NCI-H2029 (cell line): ENCODE measurements at regions not wholly inside any gene's neighbourhood (a gene's known extent, or its start where the extent isn't known, plus 50 kb on each side); places are given as distances from the start of the nearest gene placed in this dataset.
A peak's percentile ranks its signal among the peaks of the same experiment; 100 is the strongest.
"Not testable (repeated sequence)": the region's sequence is repeated elsewhere in the genome, so short reads cannot be mapped to it uniquely, and the experiment has no call there.

ENCODE experiments used
- DNase-seq: peaks from one replicate; lab custom pipeline; 2025; lab: John Stamatoyannopoulos, UW

DNA sequence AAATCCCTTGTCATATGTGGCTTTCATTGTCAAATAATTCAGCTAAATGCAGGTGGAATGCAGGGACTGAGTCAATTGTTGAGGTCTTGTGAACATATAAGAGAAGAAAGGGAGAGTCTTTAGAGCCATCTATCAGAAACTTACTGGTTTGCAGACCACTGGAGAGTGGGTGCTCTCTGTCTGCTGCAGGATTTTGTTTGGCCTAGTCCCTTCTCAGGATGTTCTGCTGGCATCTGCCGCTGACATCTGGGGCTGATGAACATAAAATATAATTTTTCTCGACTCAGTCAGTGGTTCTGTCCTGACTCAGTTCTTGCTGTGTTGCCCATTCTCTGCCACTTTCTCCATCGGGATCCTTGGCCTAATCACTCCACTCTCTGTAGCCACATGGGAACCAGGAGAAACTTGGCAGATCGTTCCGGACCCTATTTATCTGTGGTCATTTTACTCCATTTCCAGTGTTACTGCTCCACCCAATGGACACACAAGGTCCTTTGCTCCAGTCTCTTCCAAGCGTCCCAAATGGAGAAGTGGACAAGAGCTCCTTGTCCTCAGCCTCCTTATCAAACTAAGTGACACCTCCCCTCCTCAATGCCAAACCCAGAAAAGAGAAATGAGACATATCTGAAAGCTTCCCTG lies 436.2 kb downstream of the FAT4 start:
- no peak for DNase-seq

DNA sequence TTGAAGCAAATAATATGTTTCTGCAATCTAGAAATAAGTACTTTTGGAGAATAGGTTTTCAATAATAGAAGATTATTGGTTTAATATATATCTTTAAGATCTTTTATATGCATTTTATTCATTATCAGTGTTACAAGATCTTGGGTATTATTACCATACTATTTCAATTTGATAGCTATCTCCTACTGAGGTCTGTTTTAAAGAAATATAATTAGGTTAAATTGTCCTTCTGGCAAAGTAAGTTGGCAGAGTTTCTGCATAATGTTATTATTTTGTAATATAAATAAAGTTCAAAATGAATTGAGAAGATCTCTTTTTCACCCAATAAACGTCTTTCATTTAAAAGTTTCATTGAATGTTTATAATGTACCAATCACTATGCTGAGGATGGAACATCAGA lies 443.7 kb downstream of the FAT4 start:
- no peak for DNase-seq

DNA sequence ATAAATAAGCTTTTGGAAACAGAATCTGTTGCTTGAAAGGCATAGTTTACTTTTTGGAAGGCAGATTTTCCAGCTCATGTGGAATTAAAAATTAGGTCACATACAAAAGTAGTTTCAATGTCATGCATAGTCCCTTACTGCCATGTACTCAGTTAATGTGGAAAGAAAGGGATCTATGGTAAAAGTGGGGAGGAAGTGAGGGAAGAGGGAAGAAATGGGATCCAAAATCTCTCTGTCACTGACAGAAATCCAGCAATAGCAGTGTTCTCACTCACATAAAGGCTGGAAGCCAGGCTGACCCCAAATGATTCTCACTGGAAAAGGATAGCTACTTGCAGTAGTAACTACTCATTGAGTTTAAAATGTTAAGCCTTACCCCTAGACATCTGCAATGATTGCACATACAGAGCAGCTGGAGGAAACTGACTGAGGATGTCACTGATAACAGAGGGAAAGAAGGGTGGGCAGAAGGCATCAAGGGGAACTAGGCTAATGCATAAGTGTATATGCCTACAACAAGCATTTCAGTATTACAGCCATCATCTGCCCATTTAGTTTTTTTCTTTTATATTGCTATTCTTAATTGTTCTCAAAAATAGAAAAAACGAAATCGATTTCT lies 445.6 kb downstream of the FAT4 start:
- DNase-seq = no peak

DNA sequence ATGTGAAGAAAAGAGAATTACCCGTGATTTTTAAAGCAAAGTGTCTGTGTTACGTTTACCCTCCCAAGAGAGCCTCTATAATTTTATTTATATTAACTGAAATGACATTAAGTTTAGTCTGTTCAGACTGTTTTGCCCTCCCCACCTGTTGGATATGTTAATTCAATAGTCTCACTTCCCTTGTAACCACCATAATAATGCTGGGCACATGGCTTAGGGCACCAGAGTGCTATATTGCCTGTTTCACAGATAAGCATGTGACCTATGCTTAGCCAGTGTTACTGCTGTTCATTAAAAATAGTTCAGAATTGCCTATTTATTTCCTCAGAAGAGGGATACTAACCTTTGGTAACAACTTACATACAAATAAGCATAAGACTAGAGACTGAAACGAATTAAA lies 446.2 kb downstream of the FAT4 start:
- no peak for DNase-seq

DNA sequence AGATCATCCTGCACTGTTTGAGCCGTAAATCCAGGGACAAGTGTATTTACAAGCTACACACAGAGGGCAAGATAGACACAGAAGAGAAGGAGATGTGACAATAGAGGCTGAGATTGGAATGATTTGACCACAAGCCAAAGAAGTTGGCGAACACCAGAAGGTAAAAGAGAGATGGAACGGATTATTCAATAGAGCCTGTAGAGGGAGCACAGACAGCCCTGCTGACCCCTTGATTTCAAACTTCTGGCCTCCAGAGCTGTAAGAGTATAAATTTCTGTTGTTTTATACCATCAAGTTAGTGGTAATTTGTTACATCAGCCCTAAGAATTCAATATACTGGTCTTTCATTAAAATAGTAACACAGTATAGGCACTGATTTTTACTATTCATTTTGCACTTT lies 447.8 kb downstream of the FAT4 start:
- DNase-seq = no peak

DNA sequence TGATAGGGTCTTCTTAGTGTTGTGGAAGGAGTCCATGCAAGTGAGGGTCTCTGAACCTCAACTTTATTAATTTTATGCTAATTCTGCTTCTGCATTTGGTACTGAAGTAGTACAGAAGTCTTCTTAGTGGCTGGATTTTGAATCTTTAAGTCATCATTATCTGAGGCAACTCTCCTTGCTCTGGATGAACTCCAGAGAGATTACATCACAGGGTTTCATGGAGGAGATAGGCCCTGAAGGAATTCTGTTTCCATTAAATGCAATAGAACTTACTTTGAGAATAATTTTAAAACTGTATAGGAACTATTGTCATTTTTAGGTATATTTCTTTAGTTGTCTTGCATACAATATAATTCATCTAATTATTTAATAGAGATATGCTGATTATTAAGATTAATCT lies 451.2 kb downstream of the FAT4 start:
- DNase-seq = no peak

DNA sequence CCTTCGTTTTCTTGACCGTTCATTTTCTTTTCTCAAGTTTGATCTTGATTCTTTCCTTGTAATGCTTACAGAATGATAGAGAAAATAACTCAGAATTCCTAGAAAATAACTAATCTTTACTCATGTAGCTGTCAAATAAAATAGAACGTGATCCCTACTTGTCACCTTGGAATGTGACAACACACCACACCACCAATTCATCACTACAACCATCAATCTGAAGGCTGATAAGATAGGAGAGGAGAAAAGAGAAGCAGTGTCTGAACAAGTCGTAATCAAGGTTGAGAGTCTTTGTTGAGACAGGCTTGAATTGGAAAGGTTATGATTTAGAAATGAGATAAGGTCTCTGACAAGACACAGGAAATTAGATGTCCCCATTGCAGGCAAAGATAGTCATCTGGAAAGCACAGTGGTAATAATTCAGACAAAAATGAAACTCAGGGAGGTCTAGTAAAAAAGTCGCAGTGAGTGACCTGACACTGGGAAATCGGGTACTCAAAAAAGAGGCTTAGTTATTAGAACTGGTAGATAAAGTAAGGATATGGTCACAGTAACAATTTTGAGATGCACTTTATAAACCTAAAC lies 456.2 kb downstream of the FAT4 start:
- DNase-seq = no peak

DNA sequence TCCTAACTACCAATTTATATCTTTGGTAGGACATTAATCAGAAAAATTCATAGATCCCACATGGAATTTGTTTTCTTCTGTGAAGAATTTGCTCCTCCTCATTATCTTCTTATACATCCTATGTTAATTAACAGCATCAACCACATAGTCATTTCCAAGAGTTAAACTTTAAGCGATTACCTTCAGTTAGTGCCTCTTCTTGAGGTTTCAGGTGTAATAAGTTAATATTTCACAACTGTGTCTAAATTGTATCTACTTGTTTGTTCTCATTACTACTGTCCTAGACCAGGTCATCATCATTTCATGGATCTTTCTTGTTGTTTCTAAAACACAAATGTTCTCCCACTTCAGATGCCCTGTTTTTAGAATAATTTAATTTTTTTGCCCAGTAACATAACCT lies 457.9 kb downstream of the FAT4 start:
- DNase-seq = no peak

DNA sequence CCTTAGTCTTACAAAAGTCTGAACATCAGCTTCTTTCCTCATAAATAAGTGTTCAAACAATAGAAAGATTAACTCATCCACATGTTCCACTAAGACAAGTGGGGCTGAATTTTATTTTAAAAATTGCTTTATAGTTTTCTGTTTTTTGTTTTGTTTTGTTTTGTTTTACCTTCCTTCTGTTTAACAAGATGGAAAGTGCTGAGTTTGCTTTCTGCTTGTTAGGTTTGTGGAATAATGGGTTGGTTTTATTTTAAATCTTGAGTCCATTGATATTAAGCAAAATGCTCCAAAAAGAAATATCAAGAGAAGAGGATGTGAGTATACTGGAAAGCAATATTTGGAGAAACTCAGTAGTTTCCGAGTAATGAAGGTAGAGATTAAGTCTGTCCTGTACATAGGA lies 458.7 kb downstream of the FAT4 start:
- no peak for DNase-seq

DNA sequence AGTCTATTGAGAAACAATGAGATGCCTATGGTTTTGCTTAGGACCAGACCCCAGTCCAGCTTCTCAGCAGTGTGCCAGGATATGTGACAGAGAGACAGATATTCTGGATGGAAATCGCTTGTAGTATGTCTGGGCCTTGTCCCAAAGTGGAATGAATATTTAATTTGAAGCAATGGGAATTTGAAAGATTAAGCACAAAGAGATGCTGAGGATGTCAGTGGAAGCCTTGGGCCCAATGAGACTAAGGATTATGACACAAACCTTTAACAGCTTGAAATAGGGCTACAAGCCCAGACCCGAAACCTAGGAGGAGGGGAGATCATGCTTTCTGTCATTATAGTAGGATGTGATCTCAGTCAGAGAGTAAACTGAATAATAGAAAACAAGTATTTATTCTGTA lies 459.2 kb downstream of the FAT4 start:
- no peak for DNase-seq

DNA sequence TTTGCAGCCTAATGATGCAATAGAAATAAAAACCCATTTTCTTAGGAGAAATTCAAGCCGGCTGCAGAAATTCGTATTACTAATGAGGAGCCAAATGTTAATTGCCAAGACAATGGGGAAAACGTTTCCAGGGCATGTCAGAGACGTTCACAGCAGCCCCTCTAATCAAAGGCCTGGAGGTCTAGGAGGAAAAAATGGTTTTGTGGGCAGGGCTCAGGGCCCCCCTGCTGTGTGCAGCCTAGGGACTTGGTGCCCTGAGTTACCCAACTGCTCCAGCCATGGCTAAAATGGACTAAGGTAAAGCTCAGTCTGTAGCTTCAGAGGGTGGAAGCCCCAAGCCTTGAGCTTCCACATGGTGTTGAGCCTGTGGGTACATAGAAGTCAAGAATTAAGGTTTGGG lies 461.4 kb downstream of the FAT4 start:
- no peak for DNase-seq

DNA sequence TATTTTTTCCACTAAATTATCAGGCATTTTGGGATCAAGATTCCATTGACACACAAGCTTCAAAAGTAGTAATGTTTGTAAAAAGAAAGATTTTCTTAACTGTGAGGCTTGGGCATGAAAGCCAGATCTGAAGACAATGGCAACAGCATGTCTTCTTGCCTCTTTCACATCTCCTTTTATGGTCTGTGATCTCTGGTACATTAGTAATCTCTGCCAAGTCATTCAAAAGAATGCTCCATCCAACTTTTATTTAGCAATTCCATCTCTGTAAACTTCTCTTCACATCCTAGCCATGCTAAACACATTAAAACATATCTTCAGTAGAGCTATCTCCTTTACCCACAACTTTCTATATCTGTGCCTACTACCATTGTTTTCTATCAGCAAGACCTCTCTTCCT lies 465.4 kb downstream of the FAT4 start:
- no peak for DNase-seq

DNA sequence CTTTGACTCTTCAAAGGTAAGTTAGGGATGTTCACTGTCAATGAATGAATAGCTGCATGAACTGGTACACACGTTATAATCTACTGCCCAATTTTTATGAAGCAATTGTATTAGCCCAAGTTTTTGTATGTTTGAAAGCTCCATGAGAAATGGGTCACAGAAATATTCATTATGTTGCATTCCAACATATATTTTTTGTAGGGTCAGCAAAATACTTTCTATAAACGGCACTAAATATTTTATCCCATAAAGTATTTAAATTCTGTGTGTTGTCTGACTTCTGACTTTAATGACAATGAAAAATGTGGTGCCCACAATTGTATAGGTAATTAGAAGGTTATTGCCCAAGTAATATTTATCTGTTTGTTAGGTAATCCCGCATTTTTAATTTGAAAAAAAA lies 466.0 kb downstream of the FAT4 start:
- DNase-seq = no peak

DNA sequence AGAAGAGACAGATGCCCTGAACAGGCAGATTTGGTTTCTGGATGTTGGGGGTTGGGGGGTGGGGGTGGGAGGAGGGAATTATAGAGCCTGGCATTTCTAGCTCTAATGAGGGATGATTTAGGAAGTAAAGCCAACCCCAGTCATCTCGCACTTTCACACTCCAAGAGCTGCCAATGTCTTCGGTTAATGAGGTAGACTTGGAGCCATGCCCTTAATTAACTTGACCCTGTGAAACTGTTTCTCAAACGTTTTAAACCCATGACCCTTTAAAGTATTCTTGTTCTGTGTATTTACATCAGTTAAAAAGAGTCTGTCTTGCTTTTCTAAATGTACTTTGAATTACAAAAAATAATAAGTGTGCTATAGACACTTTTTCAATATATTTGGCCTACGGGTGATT lies 466.9 kb downstream of the FAT4 start:
- DNase-seq = no peak

DNA sequence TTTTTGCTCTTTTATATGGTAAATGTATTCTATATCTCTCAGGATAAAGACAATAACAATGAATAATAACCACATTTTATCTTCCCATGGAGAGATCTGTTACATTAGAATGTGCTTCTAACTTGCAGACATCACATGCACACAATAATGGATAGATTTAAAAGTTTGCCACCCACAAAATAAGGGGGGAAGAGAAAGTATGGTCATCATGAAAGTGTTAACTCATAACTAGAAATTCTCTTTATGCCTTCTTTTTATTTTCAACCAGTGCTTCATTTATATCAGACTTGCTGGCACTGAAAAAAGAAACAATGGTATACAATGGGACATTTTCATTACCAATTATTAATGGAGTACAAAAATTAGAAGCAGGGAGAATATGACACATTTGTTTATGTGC lies 470.0 kb downstream of the FAT4 start:
- no peak for DNase-seq

DNA sequence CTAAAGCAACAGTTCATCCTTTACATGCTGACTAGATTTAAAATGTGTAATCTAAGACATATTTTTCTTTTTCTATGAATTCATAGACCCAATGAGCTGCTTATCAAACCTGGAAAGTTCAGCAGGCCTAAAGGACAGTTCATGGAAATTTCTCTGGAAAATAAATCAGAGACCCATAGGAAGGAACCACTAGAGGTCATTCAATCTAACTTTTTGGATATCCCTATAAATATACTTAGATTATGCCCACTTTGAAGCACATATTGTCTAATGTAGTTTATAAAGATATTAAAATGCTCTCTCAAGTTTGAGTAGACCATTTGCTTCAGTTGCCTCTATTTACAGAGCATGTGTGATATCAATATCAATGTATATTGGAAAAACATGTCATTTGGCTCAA lies 473.0 kb downstream of the FAT4 start:
- DNase-seq = no peak

DNA sequence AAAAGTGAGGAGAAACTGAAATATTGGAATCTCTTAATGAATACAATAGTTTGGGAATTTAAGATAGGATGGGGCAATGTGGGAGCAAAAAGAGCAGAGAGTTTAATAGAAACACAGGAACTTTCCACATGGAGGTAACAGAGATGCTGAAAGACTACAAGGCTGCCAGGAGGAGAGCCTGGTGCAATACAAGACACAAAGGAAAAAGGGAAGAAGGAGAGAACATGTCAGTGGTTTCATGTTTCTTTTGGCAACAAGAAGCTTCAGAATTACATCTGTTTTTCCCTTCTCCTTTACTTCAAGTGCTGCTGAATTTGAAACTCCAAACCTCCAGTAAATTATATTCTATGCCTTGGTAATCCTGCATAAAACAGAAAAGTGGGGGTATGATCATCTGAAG lies 474.3 kb downstream of the FAT4 start:
- no peak for DNase-seq

DNA sequence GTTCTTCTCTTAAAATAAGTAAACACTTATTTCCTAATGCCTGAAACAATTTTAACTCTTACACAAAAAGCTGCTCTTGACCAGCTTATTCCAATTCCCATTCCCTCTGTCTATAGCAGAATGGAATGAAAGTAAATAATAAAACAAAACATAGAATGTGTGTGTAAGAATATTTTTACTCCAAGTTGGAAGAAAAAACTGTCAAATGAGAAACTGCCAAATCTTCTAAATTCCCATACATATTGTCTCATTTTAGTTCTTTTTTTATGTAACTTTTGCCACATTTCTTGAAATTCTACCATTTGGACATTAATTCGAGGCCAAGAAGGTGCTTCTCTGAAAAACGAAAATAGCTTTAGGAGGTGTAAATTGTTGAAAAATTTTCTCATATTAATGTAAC lies 477.1 kb downstream of the FAT4 start:
- no peak for DNase-seq

DNA sequence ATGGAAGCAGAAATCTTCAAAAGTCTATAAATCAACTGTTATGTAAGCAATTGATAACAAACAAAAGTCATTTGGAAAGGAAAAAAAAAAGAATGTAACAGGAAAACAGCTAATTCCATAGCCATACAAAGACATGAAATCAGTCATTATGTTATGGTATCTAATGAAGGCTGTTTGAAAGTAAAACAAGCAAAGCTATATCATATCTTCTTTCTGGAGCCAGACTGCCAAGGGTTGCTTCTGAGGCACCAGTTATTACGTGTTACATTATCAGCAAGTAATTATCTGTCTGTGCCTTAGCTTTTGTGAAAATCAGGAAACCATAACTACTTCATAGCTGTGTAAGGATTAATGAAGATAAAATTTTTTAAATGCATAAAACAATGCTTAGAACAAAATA lies 480.2 kb downstream of the FAT4 start:
- DNase-seq = no peak

DNA sequence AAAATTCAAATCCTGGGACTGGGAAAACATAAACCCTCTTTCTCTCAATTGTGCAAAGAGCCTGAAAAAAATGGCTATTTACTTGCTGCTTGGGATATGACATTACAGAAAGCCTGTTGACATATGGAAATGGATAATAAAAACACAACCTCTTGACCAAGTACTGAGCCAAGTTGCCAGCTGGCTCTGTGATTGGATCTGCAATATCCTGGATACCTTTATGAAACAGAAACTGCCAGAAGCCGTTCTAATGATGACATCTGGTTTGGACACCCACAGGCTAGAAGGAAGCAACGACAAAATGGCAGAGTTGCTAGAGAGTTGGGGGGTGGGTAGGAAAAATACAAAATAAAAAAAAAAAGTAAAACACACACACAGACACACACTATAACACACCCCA lies 481.4 kb downstream of the FAT4 start:
- DNase-seq = peak; percentile 52

DNA sequence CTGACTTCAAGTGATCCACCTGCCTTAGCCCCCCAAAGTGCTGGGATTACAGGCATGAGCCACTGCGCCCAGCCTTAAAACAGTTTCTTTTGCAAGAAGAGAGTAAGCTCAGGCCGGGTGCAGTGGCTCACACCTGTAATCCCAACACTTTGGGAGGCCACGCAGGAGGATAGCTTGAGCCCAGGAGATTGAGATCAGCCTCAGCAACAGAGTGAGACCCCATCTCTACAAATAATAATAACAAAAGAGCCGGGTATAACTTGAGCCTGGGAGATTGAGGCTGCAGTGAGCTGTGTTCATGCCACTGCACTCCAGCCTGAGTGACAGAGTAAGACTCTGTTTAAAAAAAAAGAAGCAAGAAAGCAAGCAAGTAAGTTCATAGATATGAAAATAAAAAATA lies 482.9 kb downstream of the FAT4 start:
- DNase-seq = not testable (repeated sequence)

DNA sequence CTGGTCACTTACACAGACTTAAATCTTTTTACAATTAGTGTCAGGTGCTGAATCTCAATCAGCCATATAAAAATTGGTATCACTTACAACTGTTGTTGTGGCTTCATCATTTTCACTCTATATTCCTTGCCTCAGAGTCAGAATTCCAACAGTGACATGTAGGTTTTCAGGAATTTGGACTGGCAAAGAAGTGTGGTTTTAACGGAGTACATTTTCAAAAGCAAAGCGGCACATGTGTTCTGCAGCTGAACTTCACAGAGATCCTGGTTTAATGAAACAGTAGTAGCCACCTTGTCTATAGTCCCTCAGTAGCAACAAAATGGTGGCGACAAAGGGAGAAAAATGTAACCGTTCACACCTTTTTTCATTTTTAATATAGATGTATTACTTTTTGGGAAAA lies 486.6 kb downstream of the FAT4 start:
- DNase-seq = no peak

DNA sequence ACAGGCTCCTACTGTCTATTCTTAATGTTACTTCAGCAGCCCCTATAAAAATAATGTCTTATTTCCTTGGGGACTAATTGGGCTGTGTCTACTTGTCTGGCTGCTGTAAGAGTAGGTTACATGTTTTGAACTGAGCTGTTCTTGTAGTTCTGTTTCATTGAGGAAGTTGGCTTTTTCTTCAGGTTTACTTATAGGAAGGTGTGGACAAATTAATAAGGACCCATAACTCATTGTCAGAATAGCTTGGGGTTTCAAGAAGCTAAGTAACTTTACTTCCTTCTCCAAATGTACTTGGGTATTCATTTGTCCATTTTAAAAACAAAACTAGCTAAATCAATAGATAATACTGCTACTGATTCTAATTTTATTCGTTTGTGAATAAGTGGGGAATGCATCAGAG lies 487.2 kb downstream of the FAT4 start:
- DNase-seq = no peak

DNA sequence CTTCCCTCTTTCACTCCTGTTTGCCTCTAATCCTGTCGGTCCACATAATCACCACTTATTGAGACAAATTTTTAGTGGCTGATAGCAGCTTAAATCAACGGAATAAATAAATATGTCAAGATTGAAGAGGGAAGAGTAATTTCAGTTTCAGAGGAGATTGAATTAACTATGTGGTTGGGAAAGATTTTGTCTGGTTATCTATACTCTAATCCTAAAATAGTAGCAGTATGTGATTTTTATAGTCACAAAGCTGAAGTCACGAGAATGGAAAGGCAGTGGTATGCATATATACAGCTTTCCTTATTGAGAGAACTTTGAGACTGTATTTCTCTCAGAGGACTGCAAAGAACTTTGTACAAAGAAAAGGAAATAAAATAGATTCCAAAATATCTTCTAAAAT lies 493.3 kb downstream of the FAT4 start:
- no peak for DNase-seq
